ENCODE measurements at regions not wholly inside any gene's neighbourhood (a gene's known extent, or its start where the extent isn't known, plus 50 kb on each side); places are given as distances from the start of the nearest gene placed in this dataset.

DNA sequence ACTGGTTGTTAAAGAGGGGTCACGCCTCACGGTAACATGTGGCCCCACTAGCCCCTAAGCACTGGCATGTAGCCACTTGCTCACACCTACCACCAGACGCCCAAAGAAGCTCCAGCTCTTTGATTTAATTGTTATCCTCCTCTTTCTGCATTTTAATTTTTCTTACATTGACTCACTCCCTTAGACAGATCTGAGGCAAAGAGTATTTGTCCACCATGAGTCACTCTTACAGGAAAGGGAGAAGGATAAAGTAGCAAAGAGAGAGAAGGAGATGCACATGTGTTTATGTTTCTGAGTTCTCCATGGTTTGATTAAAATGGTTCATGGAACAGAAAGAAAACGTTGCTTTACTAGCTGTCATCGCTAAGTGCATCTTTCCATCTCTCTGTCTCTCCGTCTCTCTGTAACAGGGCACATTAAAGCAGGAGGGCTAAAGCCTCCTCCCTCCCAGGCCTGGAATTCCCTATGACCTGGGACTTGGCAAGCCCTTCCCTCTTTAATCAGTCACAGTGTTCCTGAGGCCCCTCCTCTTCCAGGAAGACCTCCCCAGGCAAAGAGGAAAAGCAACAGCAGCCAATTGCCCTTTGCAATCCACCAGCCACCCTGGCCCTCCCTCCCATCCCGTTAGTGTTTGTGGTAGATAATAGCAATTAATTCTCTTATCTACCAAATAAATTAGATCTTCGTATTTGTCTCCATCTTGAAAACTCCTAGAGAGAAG is 112.8 kb upstream of the TSHZ2 start:
- no peak for DNase-seq

DNA sequence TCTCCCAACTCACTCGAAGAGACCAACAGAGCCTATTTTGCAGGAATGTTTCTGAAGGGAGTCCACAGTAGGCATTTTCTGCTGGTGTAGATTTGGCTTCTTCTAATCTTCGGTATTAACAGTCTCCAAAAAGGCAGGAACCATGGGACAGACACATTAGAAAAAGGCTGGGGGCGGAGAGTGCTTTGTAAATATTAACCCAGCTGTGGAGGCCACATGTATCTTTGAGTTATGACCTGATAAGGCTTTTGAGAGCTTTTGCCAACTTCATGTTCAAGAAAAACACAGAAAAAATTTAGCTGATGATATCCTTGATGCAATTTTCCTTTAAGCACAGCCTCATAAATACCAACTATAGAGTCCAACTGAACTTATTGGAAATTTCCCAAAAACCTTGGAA is 119.4 kb upstream of the TSHZ2 start:
- DNase-seq, result no peak

DNA sequence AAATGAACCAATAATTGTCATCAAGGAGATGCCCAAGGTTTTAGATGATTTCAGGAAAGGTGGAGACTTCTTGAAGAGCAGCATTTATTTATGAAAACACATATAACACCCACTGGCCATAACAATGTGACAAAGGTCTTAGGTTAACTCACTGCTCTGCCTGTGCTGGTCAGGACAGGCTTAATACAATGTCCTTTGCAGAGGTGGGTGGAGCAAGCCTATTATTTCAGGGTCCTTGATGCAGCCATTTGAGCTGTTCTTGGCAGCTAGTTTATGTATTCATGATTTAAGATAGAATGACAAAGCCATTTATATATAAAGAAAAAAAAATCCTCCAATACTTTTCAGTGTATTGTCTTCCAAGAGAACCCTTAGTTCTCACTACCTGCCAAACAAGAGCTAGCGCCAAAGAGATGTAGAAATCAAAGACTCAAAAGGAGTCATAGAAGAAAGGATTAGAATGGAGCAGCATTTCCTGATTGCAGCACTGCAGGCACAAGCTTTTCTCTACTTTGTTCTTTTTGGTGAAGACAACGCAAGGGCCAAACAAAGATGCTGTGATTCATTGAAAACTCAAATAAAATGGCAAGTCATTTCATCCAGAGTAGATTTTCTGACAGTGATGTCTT is 124.3 kb upstream of the TSHZ2 start:
- no peak for DNase-seq

DNA sequence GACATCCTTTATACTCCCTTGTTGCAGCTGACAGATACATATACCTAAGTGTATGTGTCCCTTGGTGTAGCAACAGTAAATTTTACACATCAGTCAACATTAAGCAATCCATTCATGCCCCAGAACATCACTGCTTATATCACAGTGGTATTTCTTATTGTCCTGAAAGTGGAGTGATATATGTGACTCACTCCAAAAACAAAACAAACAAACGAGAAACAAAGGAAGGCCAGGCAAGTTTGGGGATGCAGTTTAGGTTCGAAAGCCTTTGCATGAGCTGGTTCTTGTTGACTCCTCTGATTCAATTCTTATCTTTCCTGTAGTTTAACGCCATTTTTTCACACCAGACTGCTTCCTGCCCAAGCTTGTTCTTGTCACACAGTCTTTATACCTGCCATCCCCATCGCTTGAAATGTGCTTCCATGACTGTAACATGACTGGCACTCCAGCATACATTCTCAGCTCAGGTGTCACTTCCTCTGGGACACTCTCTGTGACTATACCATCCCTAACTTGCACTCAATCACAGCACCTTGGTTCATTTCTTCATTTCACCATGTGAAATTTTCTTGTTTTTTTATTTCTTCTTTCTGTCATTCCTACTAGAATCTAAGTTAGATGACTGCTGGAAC is 125.0 kb upstream of the TSHZ2 start:
- DNase-seq, result no peak

DNA sequence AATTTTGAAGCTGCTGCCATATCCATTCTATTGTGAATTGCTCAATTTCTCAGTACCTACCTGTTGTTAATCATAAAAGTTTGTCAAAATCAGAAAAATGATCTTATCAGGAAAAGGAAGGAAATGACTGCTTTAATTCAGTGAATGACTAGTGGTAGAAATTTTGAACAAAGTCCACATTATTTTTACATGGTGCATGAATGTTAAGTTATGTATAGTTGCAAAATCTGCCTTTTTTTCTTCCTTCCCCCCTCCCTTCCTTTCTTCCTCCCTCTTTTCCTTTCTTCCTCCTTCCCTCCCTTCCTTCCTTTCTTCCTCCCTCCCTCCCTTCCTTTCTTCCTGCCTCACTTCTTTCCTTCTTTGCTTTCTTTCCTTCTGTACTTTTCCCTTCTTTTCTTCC is 127.1 kb upstream of the TSHZ2 start:
- no peak for DNase-seq

DNA sequence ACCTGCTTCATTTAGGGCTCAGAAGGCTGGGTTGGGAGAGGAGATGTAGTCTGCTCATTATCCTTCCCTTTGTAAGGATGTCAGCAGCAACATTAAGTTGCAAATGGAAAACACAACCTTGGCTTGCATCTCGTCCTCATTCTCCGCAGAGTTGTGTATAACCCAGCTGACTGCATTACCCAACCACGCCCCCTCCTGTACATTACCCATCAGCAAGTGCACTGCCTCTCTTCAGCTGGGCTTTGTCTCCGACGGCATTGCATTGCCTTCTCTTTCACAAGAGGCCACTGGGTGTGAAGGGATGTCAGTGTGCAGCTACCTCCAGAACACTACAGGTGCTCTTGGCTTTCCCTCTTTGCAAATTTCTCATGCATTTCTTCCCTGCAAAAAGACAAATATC is 128.7 kb upstream of the TSHZ2 start:
- no peak for DNase-seq

DNA sequence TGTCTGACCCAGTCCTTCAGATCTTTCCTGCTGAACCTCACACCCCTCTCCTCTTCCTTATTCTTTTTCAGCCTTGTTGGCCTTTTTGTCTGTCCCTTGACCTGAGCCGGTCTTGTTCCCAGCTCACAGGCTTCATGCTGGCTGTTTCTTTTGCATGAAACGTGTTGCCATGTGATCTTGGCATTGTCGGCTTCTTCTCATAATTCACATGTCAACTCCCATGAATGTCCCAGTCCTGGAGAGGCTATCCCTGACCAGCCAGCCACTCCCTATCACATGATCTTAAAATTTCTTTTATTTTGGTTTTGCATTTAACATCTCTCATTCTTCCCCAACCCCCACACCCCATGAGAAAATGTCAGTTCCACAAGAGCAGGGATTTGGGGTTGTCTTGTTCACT is 131.2 kb upstream of the TSHZ2 start:
- no peak for DNase-seq

DNA sequence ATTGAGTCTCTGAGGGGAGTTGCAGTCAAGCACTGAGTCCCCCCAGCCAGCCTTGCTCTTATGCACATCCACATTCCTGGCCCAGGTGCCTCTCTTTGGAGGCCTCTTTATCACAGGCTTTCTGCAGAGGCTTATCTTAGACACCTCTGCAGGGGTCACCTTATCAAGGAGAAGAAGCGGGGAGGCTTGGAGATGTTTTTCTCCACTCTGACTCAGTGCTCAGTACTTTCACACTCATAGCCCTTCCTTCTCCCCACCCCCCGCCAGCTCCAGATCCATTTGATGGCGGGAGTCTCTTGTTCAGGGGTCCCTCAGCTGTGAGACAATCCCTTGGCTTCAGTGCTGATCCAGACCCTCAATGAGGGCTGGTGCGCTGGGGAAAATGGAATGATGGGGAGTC is 132.1 kb upstream of the TSHZ2 start:
- no peak for DNase-seq

DNA sequence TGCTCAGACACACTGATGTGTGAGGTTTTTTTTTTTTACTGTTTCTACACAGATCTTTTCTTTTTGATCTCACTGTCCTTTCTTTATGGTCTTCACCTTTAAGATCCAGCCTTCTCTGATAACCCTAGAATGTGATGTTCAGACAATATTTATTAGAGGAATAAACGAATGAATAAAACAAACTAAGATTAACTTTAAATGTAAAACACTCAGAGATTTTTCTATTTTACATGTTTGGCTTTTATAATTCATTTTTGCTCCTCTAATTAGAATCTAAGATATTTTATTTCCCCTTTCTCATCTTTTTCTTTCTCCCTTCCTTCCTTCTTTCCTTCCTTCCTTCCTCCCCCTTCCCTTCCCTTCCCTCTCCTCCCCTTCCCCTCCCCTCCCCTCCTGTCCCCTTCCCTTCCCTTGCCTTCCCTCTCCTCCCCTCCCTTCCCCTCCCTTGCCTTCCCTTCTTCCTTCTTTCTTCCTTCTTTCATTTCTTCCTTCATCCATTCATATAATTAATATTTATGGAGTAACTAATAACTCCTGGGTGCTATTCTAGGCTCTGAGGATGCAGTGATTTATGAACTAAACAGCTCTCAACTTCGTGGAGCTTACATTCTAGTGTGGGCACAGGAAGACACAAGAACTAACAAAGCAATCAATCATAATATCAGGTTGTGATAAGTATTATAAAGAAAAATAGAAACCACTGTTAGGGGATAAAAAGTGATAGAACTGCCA is 133.5 kb upstream of the TSHZ2 start:
- no peak for DNase-seq

DNA sequence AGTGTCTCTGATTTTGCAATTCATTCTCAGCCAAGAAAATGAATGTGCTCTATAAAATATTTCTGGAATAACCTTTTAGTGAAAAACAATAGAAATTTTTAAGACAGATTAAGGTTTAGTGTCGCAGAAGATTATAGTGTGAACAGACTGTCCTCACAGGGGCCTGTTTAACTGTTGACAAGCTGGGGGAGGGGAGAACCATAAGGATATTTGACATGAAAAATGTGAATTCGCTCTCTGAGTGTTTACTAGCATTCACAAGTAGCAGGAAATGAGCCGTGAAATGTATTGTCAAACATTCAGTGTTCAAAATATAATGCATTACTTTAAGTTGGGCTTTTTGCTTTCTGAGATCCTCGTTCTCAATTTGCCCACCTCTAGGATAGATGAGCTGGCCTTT is 134.8 kb upstream of the TSHZ2 start:
- DNase-seq, result no peak

DNA sequence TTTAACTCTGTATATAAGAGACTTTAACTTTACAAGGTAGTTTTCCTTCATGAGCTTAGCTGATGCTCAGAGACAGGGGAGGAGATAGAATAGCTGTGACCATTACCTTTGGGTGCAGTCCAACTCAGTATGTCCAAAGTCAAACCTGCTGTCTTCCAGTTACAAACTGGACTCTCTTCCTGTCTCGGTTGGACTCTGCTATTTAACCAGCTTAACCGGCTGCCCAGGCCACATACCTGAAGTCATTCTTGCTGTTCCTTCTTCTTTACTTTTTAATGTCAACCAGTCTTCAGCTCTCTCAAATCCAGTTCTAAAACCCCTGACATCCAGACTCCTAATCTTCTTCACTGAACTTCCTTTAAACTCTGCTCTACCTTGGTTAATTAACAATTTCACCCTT is 138.3 kb upstream of the TSHZ2 start:
- no peak for DNase-seq

DNA sequence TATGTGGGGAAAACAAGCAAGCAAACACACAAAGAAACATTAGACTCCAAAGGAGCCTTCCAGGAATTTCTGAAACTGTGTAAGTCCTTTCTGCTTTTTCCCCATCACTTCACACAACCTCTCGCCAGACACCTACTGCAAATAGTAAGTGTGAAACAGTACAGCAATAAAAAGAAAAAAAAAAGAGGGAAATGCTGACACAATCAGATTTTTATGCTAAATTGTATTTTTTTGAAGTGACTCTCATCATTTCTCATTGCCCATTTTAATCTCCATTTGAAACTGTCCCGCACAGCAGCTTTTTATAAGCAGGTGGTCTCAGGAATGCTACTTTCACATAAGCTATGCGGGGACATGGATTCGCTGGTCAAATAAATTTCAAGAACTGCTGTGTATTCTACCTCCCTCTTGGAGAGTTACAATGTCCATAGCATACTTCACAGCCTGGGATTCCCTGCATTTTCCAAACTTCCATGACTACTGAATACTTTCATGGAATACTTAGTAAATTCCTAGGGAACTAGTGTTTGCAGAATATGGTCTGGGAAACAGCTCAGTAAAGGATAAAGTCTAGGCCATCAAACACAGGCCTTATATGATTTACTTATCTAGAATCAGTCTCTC is 139.9 kb upstream of the TSHZ2 start:
- DNase-seq, result no peak

DNA sequence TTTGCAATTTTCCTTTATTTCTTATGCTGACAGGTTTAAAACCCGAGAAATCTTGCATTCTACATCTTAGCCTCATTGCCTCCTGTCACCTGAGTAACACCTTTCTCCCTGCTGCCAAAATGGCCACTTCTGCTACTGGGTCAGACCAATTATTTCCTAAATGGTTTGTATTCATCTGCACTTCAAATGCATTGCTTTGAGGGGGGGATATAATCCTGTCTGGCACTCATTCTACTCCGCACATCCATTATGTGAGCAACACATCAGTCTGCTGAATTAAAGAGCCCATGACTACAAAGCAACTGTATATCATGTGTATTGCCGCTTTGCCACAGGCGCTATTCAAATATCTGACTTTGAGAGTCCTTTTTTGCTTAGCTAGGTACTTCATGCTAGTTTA is 141.6 kb upstream of the TSHZ2 start:
- DNase-seq, result no peak

DNA sequence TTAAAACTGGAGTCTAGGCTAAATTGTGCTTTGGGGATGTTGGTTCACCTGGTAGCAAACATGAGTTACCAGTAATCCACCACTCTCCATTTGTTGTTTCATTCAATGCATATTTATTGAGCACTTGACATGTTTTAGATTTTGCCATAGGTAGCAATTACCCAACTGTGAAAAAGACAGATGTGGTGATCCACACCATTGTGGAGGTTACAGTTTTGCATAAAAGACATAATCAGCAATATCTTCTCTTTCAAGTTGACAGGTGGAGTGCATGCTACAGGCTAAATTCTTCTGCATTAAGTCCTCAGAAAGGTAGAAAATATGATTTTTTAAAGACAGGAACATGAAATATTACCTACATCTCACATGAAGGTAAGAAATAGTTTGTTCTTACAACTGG is 143.0 kb upstream of the TSHZ2 start:
- DNase-seq, result no peak

DNA sequence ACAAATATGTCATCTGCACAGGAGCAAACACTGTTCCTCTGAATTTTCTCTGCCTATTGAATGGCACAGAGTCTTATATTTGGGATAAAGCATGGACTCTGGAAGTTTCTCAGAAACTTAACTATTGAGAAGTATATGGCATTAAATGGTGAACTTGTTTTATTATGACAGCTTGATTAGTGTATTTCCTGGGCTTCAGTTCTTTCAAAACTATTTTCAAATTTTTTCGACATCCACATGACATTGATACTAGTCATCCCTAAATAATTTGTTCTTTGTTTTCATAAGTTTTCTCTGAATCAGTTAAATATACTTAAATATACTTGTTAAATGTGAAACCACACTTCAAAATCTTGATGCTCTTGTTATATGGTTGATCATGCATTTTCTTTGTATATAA is 144.0 kb upstream of the TSHZ2 start:
- no peak for DNase-seq

DNA sequence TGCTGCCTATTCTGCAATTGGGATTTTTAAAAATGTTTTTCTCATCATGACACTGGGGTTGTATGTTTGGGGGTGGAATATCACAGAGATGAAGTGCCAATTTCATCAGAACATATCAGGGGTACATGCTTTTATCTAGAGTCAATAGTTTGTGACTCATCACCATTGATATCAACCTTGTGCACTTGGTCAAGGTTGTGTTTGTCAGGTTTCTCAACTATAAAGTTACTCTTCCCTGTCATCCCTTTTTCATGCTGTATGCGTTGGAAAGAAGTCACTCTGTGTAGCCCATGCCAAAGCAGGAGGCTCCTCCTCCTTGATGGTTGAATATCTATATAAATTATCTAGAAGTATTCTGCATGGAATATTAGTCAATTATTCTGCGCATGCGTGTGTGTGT is 145.4 kb upstream of the TSHZ2 start:
- DNase-seq, result no peak

DNA sequence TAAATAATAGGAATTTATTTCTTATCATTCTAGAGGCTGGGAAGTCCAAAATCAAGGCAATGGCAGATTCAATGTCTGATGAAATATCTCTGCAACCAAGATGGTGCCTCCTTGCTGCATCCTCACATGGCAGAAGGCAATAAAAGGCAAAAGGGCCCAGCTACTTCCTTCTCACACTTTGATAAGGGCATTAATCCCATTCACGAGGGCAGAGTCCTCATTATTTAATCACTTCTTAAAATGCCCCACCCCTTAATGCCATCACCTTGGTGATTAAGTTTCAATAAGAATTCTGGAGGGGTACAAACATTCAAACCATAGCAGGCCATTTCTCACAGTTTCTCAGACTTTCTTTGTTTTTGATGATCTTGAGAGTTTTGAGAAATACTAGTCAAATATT is 145.8 kb upstream of the TSHZ2 start:
- DNase-seq, result no peak

DNA sequence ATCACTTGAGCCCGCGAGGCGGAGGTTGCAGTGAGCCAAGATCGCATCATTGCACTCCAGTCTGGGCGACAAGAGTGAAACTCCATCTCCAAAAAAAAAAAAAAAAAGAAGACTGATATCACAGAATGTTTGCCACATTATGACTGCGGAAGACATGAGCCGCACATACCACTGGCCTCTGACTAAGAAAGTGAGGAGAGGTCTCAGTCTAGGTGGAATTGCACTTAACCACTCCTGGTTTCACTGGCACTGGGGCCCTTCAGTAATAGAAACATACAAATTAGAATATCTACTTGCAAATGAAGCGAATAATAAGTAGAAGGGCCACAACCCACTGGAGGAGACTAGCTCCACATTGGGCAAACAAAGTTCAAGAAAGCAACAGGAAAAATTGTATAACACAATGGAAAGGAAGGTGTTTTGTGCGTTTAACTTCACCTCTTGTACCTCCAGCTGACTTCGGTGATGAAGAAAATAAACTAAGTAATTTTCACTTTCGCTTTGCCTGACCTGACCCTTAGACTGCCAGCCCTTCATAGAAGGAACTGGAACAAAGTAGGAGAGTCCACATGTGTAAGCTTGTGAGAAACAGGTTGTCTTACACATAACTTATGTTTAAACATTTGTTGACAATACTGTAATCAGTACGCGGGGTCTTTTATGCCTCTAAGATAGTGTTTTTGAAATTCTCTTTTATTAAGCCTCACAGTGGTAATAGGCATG is 147.5 kb upstream of the TSHZ2 start:
- DNase-seq, result no peak

DNA sequence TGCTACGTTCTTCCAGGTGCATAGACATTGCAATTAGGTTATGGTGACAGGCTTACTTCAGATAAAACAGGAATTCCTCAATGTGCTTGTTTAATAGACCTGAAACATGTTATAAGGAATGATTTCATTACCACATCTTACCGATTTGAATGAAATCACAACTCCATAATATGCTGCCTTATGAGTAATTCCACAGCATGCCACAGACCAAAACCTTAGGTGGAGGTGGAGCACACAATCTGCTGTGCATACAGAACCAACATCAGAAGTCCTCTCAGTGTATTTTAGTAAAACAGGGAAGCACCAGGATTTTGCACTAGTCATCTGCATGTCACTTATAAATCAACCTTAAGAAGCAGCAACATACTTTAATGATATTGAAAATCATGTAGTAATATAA is 148.9 kb upstream of the TSHZ2 start:
- DNase-seq, result no peak

DNA sequence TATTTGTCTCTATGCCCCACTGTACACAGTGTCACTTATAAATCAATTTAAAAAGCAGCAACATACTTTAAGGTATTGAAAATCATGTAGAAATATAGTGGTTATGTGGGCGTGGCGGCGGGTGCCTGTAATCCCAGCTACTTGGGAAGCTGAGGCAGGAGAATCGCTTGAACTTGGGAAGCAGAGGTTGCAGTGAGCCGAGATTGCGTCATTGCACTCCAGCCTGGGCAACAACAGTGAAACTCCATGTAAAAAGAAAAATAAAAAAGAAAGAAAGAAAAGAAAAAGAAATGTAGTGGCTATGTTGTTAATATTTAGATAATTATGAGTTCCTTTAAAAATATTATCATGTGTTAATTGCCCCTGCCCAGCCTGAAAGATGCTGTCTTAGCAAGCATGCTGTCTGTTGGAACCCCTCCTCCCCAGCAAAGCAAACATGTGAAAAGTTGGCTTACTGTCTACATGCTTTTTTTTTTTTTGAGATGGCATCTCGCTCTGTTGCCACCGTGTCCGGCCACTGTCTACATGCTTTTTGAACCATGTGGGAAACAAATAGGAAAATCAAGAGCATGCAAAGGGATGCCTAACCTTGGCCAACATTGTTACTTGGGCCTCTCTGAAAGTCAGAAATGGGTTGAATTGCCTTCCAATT is 151.4 kb upstream of the TSHZ2 start:
- no peak for DNase-seq

DNA sequence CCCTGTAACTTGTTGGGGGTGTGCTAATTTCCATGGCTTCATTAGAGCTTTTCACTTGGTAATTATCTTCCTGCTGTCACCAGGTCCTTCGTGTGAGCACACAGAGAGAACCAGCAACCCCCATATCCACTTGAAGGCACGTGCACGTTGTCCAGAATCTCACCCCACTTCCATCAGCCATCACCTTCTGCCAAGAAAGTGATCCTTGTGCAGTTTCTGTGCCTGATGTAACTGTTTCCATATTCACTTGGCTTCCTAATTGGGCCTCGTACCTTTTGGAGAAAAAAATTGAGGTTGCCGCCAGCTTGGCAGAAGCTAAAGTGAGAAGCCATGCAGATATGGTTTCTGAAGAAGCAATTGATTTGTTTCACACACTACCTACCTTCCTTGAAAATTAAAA is 153.7 kb upstream of the TSHZ2 start:
- DNase-seq, result no peak

DNA sequence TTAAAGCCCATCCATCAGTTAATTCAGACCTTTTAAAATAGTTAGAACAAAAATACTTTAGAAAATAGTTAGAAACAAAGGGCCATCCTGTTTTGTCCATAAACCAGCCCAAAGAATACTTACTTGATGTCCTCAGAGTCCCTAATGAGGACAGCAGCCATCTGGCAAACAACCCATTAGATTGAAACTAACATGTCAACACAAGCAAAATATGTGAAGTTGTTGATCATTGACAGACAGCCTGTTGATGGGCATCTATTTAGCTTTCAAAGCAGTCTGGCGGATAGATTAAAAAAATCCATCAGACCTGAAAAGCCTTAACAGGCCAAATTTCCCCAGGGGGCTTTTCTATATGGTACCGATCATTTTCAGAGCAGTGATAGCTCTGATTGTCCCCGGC is 154.2 kb upstream of the TSHZ2 start:
- no peak for DNase-seq
